Neural progenitor cell (in vitro differentiated cells): ENCODE measurements at regions not wholly inside any gene's neighbourhood (a gene's known extent, or its start where the extent isn't known, plus 50 kb on each side); places are given as distances from the start of the nearest gene placed in this dataset.

Experiments
- EZH2 ChIP-seq: fragments of 200-600 bp; sonication (generic); IDR thresholded peaks from 2 replicates; pipeline ENCODE4 v1.6.1; 2017; ENCODE audit warnings: antibody characterized with exemption, mild to moderate bottlenecking, moderate library complexity
- TF ChIP-seq, protein P1 (sequence below): fragments of 200-600 bp; sonication (generic); IDR thresholded peaks from 2 replicates; pipeline ENCODE4 v1.5.1; 2017; ENCODE audit warnings: antibody characterized with exemption, mild to moderate bottlenecking

DNA sequence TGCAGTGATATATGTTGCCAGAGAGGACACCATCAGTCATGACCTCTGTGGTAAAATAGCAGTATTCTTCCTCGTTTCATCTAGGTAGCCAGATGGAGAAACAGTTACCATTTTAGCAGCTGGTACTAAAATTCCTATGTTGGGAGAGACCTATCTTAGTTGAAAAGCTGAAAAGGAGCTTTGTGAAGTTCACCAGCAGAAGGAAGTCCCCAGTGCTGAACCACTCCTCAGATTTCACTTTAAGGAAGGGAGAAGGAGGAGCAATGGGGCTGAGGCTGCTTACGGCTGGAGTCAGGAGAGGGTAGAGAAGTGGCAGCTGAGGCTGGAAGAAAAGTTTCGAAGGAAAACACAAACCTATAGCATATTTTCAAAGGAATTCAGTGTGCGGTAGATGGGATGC is 103.7 kb downstream of the ATXN3L start:
- no peak for TF ChIP-seq EZH2
- TF ChIP-seq, protein P1, sequence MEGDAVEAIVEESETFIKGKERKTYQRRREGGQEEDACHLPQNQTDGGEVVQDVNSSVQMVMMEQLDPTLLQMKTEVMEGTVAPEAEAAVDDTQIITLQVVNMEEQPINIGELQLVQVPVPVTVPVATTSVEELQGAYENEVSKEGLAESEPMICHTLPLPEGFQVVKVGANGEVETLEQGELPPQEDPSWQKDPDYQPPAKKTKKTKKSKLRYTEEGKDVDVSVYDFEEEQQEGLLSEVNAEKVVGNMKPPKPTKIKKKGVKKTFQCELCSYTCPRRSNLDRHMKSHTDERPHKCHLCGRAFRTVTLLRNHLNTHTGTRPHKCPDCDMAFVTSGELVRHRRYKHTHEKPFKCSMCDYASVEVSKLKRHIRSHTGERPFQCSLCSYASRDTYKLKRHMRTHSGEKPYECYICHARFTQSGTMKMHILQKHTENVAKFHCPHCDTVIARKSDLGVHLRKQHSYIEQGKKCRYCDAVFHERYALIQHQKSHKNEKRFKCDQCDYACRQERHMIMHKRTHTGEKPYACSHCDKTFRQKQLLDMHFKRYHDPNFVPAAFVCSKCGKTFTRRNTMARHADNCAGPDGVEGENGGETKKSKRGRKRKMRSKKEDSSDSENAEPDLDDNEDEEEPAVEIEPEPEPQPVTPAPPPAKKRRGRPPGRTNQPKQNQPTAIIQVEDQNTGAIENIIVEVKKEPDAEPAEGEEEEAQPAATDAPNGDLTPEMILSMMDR = no peak
